ENCODE measurements at regions not wholly inside any gene's neighbourhood (a gene's known extent, or its start where the extent isn't known, plus 50 kb on each side); places are given as distances from the start of the nearest gene placed in this dataset.

DNA sequence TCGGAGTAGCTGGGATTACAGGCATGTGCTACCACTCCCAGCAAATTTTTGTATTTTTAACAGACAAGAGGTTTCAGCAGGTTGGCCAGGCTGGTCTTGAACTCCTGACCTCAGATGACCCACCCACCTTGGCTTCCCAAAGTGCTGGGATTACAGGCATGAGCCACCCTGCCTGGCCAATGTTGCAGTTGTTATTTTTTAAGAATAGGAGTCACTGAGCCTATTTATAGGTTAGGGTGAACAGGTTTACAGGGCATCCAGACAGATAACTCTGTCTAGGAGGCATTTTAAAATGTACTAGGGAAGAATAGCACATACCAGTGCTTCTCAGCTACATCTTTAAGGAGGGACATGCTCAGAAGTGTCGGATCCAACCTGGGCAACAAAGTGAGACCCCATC lies 60.1 kb upstream of the BNC2 start:
- DNase-seq: no peak

GRCh38 chr9:16928179-16928945 lies 57.9 kb upstream of the BNC2 start:
- DNase-seq: no peak

GRCh38 chr9:16925426-16925825 lies 55.0 kb upstream of the BNC2 start:
- DNase-seq: no peak

DNA sequence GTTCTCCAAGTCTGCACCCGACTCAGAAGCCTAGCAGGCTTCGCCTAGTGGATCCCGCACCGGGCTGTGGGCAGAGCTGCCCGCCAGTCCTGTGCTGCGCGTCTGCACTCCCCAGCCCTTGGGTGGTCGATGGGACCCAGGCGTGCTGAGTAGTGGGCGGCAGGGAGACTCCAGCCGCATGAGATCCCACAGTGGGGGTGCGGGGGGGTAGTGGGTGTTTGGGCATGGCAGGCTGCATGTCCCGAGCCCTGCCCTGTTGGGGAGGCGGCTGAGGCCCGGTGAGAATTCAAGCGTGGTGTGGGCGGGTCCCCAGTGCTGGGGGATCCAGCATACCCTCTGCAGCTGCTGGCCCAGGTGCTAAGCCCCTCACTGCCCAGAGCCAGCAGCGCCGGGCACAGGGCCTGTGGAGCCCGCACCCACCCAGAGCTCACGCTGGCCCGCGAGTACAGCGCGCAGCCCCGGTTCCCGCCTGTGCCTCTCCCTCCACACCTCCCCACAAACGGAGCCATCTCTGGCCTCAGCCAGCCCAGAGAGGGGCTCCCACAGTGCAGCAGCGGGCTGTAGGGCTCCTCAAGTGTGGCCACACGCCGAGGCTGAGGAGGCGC lies 53.9 kb upstream of the BNC2 start:
- DNase-seq: no peak

DNA sequence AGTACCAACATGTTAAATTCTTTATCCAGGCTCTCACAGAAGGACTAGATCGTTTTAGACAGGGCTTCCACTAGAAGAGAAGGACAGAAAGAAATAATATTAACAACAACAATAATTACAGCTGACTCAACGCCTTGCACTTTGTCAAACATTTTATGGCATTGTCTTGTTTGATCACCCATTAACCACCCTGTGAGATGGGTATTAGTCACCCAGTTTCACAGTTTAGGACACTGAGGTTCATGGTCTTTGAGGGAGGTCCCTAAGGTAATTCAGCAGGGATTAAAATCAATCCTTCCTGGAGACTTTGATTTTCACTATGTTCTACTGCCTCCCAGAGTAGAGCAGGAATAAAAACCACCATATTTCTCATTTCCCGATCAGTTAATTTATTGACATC lies 51.4 kb upstream of the BNC2 start:
- DNase-seq: no peak

Measured in NCI-H2081 treated with DMSO at 0.1 percent for 48 hours (cell line).